NCI-H524 (cell line): ENCODE measurements at regions not wholly inside any gene's neighbourhood (a gene's known extent, or its start where the extent isn't known, plus 50 kb on each side); places are given as distances from the start of the nearest gene placed in this dataset.

Experiments
- DNase-seq, 2 experiments: peaks; one replicate each; lab custom pipeline; 2025; lab: John Stamatoyannopoulos, UW

DNA sequence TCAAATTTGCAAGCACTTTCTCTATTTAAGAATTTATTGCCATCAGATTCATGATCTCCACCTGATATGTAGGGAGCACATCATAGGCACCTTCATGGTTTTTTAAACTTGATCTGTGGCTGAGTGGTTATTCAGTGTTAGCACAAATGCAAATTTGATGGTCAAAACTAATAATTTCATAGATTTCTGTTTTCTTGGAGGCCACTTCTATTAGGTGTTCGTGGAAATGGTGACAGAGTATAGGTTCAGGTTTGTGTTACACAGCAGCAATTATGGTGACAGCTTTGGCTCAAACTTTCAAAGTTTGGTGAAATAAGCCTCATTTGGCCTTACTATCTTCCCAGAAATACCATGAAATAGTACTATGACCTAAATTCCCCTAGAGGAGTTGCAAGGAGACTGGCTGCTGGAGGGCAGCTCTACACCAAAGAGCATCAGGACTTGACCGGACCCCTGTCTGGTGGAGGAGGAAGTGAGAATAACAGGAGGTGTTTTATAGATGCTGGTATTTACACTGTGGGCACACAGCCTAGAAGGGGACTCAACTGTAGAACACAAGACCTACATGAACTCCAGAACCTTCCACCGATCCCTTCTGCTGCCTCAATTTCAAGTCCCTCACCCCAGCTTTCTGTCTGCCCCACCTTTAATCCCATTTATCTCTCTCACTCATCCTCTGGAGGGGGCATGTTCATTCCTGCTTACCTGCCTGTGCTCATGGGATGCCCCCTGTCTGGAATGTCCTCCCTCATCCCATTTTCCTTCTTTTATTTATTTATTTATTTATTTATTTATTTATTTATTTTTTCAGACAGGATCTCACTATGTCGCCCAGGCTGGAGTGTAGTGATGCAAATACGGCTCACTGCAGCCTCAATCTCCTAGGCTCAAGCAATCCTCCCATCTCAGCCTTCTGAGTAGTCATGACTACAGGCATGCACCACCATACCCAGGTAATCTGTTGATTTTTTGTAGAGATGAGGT lies 132.9 kb upstream of the SIX2 start:
- DNase-seq: no peak

DNA sequence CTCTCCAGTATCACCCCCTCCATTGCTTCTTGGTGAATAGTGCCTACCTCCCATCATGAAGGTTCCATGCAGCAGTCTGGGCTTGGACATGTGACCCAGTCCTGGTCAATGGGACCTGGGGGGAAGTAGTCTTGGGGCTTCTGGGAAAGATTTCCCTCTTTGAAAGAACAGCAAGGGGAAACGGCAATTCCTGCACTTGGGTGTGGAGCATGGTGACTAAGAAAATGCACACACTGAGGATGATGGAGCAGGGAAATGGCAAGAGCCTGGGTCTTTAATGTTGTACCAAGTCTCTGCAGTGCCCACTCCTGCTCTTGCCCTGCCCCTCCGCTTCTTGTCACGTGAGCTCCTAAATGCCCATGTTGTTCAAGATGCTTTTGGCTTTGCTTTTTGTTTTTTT lies 131.4 kb upstream of the SIX2 start:
- no peak for DNase-seq

DNA sequence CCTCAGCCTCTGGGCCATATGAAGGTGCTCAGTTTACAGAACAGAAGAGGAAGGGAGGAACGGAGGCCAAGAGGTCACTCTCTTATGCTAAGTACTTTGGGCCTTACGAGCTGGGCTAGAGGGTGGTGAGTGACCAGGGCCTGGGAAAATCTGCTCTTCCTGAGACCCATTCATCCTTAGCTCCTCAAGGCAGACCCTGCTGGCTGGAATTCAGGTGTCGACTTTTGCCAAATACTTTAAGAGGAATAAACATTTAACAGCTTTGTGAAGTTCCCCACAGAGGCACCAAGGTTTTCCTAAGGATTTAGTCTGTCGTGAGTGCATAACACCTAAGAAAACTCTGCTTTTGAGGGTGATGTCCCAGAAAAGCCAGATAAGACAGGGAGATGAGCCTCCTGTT lies 129.7 kb upstream of the SIX2 start:
- no peak for DNase-seq

DNA sequence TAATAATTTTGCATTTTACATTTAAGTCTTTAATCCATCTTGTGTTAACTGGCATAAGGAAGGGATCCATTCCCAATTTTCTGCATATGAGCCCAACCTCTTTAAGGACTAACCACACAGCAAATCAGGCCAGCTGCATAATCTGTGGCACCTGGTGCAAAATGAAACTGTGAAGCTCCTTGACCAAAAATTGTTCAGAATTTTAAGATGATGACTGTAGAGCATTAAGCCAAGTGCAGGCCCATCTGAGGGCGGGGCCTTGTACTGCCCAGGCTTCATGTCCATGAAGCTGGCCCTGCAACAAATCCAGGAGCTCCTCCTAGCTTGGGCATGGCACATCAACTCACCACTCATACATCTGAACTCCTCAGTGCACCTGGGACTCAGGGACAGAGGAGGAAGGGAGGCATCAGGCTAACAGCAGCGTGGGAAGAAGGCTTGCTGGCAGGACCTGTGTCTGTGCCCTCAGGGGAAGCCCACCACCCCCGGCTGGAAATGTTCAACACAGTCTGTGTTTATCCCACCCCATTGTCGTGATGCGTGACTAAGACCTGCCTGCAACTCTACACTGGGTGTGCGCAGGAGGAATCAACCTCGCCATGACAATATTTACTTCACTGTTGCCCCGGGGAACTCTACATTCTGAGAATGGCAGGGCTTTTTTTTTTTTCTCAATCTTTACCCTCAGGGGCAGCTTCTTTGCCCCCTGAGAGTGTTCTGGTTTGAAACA lies 128.9 kb upstream of the SIX2 start:
- DNase-seq: no peak

DNA sequence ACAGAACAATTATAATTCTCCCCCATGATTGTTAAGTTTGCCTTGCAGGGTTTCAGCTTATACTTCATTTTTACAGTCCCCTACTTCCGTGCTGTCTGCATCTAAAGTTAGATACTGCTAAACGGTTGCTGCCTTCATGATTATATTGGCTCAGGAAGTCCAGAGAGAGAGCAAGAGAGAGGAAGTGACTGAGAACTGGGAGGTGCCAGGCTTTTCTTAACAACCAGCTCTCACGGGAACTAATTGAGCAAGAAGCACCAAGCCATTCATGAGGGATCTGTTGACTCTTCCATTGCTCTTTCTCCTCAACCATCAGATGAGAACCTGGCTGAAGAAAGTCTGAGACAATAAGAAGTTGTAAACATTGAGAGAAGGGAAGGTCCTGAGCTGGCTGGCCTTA lies 125.5 kb upstream of the SIX2 start:
- no peak for DNase-seq

DNA sequence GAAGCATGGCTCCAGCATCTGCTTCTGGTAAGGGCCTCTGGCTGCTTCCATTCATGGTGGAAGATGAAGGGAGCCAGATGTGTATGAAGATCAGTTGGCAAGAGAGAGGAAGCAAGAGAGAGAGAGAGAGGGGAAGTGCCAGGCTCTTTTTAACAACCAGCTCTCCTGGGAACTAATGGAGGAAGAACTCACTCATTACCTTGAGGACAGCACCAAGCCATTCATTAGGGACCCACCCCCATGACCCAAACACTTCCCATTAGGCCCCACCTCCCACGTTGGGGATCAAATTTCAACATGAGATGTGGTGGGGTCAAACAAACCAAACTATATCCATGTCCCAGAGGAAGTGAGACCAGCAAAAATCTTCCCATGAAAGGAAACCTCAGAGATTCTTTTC lies 124.8 kb upstream of the SIX2 start:
- DNase-seq: no peak

DNA sequence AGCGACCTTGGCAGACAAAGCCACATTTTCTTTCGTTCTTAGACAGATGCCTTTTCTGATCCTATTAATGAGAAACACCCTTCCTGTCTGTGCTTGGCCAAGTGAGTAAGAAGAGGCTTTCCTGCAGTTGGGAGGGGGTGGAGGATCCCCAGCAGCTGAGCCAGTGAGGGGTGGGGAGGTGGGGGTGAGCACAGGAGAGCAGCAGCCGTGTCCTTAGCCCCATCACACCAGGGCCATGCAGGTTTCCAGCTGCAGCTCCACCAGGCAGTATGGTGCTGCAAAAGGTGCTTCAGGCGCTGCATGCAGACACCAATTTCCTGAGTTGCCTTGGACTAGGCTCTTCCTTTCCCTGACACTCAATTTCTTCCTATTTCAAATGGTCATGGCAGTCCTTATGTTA lies 123.3 kb upstream of the SIX2 start:
- no peak for DNase-seq

DNA sequence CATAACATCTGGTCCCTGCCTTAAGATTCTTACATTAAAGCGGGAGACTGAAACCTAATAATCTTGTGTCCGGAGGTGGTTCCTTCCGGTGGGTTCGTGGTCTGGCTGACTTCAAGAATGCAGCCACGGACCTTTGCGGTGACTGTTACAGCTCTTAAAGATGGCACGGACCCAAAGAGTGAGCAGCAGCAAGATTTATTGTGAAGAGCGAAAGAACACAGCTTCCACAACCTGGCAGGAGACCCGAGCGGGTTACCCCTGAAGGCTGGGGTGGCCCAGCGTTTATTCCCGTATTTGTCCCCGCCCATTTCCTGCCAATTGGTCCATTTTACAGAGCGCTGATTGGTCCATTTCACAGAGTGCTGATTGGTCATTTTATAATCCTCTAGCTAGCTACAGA lies 122.3 kb upstream of the SIX2 start:
- no peak for DNase-seq

DNA sequence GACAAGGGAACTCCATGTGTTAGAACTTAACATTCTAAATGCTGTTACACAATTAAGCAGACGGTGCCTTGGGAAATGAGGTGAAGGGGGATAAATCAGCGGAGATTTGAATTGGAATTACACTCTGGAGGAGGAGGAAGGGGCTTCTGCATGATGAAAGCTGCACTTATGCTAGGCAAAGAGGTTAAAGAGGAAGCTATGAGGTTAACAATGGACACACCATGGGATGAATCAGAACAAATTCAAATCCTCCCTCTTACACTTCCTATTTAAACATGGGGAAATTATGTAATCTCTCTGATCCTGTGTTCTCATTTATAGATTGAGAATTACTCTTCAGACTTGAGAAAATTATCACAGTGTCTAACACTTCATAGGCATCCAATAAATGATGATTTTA lies 121.5 kb upstream of the SIX2 start:
- DNase-seq: no peak

DNA sequence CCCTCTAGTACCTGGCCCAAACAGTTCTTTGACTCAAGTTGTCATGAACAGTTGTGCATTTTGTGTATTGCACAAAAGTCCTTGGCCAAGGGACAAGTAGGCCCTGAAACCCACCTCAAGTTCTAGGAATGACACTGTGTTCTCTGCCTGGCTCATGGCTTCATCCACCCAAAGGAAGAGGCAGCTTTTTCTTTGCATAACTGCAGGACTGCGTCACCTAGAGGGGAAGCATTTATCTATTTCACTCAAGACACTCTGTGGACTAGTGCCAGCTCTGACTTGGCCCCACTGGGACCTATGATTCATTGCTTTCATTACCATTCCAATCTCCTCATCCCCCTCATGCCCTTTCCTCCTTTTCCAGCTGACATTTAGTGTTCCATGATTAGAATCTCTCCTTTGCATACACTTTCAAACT lies 119.3 kb upstream of the SIX2 start:
- DNase-seq: no peak

DNA sequence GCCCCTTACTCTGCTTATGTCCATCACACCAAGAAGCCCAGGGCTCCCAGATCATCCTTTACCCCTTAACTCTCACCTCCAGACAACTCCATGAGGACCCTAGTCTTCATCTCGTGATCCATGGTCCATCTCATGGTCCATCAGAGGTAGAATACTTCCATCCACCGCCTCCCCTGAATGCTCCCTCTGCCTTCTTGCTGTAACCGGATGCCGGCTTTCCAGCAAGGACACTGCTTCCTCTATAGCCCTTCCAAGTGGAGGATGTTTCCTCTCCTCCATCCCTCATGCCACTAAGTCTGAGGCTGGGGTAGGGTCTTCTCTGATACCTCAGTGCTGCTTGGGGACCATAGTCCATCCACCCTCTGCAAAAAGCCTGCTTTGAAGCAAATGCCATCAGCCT lies 118.6 kb upstream of the SIX2 start:
- no peak for DNase-seq

DNA sequence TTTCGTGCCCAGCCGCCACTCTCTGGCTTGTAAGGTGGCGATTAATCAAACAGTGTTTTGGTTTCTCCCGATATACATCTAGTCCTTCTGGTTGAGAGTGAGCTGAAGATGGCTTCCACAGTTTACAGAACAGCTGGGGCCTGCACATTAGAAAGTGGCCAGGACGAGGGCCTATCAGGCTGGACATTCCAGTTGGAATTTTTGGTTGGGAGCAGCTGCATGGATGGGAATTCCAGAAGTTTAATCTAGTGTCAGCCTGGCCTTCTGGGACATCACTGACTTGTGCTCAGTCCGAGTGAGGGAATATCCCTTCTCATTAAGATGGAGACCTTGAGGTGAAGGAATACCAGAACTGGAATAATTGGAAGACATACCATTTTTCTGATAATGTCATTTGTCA lies 118.1 kb upstream of the SIX2 start:
- no peak for DNase-seq

DNA sequence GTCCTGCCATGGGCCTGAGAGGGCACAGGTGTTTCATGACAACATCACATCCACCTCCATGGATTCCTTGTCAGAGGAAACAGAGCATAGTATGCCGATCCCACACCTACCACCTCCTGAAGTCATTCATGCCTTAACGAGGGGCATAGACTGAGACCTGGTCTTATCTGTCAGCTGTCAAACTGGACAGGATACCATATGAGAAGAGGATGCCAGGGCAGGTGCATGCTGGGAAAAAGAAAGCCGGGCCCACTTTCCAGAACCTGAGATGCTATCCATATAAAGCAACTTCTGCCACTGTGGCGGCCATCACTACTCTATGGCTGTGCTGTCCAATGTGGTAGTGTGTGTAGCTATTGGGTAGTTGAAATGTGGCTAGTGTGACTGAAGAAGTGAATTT lies 116.0 kb upstream of the SIX2 start:
- no peak for DNase-seq

DNA sequence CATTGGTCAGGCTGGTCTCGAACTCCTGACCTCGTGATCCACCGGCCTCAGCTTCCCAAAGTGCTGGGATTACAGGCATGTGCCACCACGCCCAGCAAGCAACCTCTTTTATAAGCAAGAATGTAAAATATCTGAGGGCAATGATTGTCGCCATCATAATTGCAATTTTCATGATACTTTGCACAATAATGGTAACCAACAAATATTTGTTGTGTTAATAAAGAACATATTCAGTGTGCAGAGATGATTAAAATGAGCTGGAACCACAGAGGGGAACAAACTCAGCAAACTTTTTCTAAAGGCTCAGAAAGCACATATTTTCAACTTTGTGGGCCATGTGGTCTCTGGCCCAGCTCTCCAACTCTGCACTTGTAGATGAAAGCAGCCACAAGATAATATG lies 115.2 kb upstream of the SIX2 start:
- no peak for DNase-seq

DNA sequence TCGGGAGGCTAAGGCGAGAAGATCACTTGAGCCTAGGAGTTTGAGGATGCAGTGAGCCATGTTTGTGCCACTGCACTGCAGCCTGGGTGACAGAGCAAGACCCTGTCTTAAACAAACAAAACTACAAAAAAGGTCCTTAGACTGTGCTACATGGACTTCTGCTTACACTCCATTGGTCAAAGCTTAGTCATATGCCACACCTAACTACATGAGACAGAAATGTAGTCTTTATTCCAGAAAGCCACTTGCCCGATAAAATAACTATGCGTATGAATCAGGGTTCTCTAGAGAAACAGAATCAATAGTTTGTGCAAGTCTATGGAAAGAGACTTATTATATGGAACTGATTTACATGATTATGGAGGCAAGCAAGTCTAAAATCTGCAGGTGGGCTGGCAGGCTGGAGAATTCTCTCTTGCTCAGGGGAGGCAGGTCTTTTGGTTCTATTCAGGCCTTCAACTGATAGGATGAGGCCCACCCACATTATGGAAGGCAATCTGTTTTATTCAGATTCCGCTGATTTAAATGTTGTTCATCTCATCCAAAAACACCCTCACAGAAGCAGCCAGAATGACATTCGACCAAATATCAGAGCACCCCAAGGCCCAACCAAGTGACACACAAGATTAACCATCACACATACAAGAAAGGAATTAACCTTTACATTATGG lies 114.4 kb upstream of the SIX2 start:
- DNase-seq: no peak

DNA sequence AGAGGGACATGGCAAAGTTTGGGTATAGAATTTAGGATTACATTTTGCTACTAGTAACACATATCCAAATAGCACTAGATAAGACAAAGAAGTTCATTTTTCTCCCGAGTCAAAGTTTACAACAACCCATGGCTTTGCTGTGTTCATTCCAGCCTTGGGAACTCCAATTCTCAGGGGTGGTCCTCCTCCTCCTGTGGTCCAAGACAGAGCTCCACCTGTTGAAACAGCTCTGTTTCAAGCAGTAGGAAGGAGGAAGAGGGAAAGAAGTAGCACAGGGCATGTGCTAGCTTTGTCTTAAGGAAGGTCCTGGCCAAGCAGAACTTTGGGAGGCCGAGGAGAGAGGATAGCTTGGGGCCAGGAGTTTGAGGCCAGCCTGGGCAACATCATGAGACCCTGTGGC lies 113.8 kb upstream of the SIX2 start:
- DNase-seq: no peak

DNA sequence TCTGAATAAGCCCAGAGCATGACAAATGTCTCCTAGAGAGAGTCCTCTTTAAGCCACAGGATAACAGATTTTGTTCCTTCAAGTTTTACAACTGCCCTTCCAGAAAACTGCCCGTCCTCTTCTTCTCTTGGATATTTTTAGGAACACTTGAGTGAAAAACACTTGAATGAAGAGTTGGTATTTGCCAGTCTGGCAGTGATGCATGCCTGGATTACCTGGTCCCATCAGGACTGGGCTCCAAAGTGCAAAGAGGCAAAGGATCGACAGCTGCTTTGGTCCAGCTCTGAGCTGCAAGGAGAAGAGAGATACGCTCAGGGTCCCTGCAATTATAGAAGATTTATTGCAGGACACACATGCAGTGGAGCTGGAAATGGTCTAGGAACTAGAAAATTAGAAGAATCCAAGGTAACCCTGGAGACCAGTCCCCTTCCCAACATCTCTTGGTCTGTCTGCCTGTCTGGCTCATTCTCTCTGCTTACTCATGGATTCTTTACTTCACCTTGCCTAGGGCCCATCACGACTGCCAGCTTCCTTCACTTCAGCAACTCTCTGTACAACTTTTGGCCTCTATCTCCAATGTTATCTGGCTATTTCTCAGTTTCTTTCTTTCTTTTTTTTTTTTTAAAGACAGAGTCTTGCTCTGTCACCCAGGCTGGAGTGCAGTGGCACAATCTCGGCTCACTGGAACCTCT lies 112.1 kb upstream of the SIX2 start:
- DNase-seq: peak; percentile 51 to 56

DNA sequence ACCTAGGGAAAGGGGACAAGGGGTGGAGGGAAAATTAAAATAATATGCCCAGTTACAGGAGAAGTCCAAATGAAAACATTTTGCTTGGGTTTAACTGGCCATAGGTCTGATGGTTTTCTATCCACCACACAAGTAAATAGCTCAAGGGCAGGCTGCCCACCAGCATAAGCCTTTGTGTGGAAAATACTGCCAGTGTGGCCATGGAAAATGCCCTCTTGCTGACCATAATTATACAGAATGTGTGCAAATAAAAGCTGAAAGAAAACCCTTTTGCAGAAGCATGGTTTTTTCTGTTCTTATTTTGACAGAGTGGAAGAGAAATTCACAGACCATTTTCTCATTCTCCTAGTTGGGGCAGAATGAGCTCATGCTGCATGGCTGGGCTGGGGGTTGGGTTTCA lies 111.3 kb upstream of the SIX2 start:
- no peak for DNase-seq

DNA sequence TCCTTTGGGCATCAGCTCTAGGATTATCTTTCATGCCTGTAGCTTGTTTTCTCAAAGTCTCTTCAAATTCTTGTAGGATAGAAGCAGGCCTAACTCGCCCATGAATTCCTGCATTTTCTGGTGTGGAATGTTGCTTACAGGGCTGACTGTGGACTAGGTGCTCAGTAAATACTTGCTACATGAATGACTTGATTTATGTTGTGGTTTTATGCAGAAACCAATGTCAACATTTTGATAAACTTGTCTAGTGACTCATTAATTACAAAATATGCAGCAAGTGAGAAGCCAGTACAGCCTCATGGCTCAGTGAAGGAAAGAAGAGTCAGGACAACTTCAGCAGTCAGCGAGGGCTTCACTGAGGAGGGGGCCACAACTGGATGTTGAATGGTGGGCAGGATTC lies 110.6 kb upstream of the SIX2 start:
- DNase-seq: no peak

DNA sequence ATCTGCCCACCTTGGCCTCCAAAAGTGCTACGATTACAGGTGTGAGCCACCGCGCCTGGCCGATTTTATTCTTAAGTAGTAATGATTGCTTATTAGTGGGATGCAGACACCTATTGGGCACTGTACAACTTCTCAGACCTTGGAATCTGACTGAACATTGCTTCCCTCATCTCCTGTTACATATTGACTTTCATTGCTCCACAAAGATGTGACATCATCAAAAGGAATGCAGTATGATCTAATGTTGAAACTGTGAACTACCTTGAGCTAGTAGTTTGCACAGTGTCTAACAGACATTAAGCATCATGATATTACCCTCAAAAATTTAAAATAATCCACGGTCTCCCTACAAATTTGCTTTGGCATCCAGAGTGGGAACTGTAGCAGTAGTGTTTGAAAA lies 109.8 kb upstream of the SIX2 start:
- no peak for DNase-seq

DNA sequence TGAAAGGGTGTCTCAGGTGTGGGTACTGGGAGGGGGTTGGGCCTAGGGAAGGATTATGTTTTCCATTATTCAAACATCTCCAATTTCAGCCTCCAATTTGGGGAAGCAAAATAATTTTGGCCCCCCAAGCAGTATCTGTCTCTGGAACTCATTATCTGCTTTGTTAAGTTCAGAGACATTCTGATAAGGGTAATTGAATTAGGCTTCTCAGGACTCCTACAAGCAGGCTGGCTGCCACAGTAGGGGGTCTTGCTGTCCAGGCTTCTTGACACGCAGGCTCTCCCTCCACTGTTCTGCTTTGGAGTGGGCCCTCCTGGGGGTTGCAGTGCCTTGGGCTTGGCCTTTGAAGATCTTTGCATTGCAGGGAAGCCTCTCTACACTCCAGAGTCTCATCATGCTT lies 108.1 kb upstream of the SIX2 start:
- DNase-seq: no peak

DNA sequence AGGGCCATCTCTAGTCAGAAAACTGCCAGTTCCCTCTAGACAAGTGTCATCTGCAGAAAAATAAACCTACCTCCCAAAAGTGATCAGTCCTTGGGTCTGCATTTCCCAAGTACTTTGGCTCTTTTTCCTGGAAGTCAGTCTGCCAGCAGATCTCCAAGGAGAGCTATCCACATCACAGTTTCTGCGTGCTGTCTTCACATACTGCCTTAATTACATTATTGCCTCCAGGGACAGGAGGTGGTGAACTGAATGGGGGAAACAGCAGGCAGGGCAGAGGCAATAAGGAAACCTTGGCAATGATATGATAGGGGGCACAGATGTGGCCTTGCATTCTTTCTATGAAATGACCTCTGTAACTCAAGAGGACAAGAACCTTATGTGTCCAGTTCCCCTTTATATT lies 105.9 kb upstream of the SIX2 start:
- DNase-seq: no peak
